ENCODE measurements at regions not wholly inside any gene's neighbourhood (a gene's known extent, or its start where the extent isn't known, plus 50 kb on each side); places are given as distances from the start of the nearest gene placed in this dataset.

GRCh38 chr13:37446503-37446902 lies 152.1 kb downstream of the POSTN start:
- Histone ChIP-seq H3K9me3 (replicated peaks; ENCODE audit: insufficient read depth, low read length) (no peaks in the 10 kb centered on the region), H3K36me3 (replicated peaks; ENCODE audit: insufficient read depth, low read length) (no peaks in the 10 kb centered on the region)
- DNase-seq, result no peak

DNA sequence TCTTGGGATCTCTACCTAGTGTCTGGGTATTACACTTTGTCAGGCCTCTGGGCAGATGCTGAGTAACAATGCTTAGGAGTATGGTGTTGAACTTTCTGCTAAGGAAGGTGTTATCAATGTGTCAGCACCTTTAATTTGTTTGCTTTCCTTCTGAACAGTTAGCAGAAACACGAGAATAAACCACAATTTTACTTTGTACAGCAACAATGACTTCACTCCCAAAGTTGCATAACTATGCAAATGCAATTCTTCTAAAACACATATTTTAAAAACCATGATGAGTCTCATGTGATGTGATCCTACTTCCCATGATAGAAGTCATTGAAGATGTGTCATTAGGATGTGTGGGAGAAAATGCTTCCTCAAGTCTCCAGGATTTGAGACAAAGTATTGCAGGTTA lies 155.0 kb downstream of the POSTN start:
- H2AFZ ChIP-seq (ENCODE audit: low read length), result no peak overlapping the region
- H4K20me1 ChIP-seq (ENCODE audit: insufficient read depth, low read length), result no peaks in the 10 kb centered on the region
- no peaks in the 10 kb centered on the region for H3K79me2 ChIP-seq (ENCODE audit: low read length)
- H3K36me3 ChIP-seq (replicated peaks; ENCODE audit: insufficient read depth, low read length), result no peaks in the 10 kb centered on the region
- no peak overlapping the region for H3K27ac ChIP-seq (ENCODE audit: low read length)
- no peaks in the 10 kb centered on the region for H3K9me2 ChIP-seq (replicated peaks; ENCODE audit: insufficient read depth, low read length)
- no peak overlapping the region for H3K4me3 ChIP-seq (ENCODE audit: low read length)
- H3K4me2 ChIP-seq (ENCODE audit: low read depth, low read length), result no peak overlapping the region
- TF ChIP-seq EZH2 (optimal IDR thresholded peaks at IDR 0.05; ENCODE audit: low read depth, low read length) (no peak), EZH2phosphoT487 (IDR thresholded peaks at IDR 0.05; ENCODE audit: low read length) (no peak)
- TF ChIP-seq, protein P1, sequence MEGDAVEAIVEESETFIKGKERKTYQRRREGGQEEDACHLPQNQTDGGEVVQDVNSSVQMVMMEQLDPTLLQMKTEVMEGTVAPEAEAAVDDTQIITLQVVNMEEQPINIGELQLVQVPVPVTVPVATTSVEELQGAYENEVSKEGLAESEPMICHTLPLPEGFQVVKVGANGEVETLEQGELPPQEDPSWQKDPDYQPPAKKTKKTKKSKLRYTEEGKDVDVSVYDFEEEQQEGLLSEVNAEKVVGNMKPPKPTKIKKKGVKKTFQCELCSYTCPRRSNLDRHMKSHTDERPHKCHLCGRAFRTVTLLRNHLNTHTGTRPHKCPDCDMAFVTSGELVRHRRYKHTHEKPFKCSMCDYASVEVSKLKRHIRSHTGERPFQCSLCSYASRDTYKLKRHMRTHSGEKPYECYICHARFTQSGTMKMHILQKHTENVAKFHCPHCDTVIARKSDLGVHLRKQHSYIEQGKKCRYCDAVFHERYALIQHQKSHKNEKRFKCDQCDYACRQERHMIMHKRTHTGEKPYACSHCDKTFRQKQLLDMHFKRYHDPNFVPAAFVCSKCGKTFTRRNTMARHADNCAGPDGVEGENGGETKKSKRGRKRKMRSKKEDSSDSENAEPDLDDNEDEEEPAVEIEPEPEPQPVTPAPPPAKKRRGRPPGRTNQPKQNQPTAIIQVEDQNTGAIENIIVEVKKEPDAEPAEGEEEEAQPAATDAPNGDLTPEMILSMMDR (IDR thresholded peaks at IDR 0.05; ENCODE audit: low read length), result no peak
- no peaks in the 10 kb centered on the region for H3F3A ChIP-seq (ENCODE audit: insufficient read depth, low read length)
- H3K9me3 ChIP-seq (replicated peaks; ENCODE audit: insufficient read depth, low read length), result no peaks in the 10 kb centered on the region
- no peaks in the 10 kb centered on the region for H3K27me3 ChIP-seq (replicated peaks; ENCODE audit: insufficient read depth, low read length)
- DNase-seq, result no peak
- no peak overlapping the region for H3K9ac ChIP-seq (ENCODE audit: low read length)
- H3K4me1 ChIP-seq (ENCODE audit: low read length), result no peaks in the 10 kb centered on the region

More at GRCh38 chr13:37446503-37446902, 152.1 kb downstream of the POSTN start:
- Histone ChIP-seq H2AFZ (ENCODE audit: low read length) (no peak overlapping the region), H3K27me3 (replicated peaks; ENCODE audit: insufficient read depth, low read length) (no peaks in the 10 kb centered on the region), H3K27ac (ENCODE audit: low read length) (no peak overlapping the region), H3K4me3 (ENCODE audit: low read length) (no peak overlapping the region), H3K9me2 (replicated peaks; ENCODE audit: insufficient read depth, low read length) (no peaks in the 10 kb centered on the region), H3K4me2 (ENCODE audit: low read depth, low read length) (no peak overlapping the region), H3F3A (ENCODE audit: insufficient read depth, low read length) (no peaks in the 10 kb centered on the region), H3K9ac (ENCODE audit: low read length) (no peak overlapping the region), H3K79me2 (ENCODE audit: low read length) (no peaks in the 10 kb centered on the region), H4K20me1 (ENCODE audit: insufficient read depth, low read length) (no peaks in the 10 kb centered on the region), H3K4me1 (ENCODE audit: low read length) (no peaks in the 10 kb centered on the region)
- TF ChIP-seq EZH2phosphoT487 (IDR thresholded peaks at IDR 0.05; ENCODE audit: low read length) (no peak), EZH2 (optimal IDR thresholded peaks at IDR 0.05; ENCODE audit: low read depth, low read length) (no peak)
- TF ChIP-seq, protein P1 (IDR thresholded peaks at IDR 0.05; ENCODE audit: low read length), result no peak

DNA sequence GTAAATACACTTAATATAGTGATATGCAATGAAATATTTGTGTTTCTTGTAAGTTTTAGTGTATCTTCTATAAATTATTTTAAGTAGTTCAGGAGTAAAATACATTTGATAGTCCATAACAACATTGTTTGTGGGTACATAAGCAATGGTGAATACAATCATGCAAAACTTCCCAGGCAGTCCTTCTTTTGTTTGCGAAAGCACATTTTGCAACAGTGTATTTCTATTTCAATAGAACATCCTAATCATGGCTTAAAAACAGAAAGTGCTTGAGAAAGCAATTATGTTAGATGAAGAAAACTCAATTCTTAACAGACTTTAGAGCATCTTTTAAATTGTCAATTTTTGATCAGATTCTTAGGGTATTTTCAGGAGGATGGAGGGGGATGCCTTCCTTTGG lies 155.6 kb downstream of the POSTN start:
- TF ChIP-seq EZH2phosphoT487 (IDR thresholded peaks at IDR 0.05; ENCODE audit: low read length) (no peak), EZH2 (optimal IDR thresholded peaks at IDR 0.05; ENCODE audit: low read depth, low read length) (no peak)
- TF ChIP-seq, protein P1 (IDR thresholded peaks at IDR 0.05; ENCODE audit: low read length), result no peak
- Histone ChIP-seq H3K79me2 (ENCODE audit: low read length) (no peaks in the 10 kb centered on the region), H3K4me3 (ENCODE audit: low read length) (no peak overlapping the region)

More for the DNA sequence above, 155.6 kb downstream of the POSTN start:
- Histone ChIP-seq H3K9me3 (replicated peaks; ENCODE audit: insufficient read depth, low read length) (no peaks in the 10 kb centered on the region), H4K20me1 (ENCODE audit: insufficient read depth, low read length) (no peaks in the 10 kb centered on the region), H3K36me3 (replicated peaks; ENCODE audit: insufficient read depth, low read length) (no peaks in the 10 kb centered on the region), H3K9me2 (replicated peaks; ENCODE audit: insufficient read depth, low read length) (no peaks in the 10 kb centered on the region), H3K9ac (ENCODE audit: low read length) (no peak overlapping the region), H2AFZ (ENCODE audit: low read length) (no peak overlapping the region), H3K27me3 (replicated peaks; ENCODE audit: insufficient read depth, low read length) (no peaks in the 10 kb centered on the region), H3F3A (ENCODE audit: insufficient read depth, low read length) (no peaks in the 10 kb centered on the region), H3K27ac (ENCODE audit: low read length) (no peak overlapping the region), H3K4me1 (ENCODE audit: low read length) (no peaks in the 10 kb centered on the region), H3K4me2 (ENCODE audit: low read depth, low read length) (no peak overlapping the region)
- no peak for DNase-seq
